H1 (cell line): ENCODE measurements at regions not wholly inside any gene's neighbourhood (a gene's known extent, or its start where the extent isn't known, plus 50 kb on each side); places are given as distances from the start of the nearest gene placed in this dataset.

Source experiments
- BRCA1 ChIP-seq: IDR thresholded peaks from 2 replicates; pipeline ENCODE4 v1.6.1; 2012; ENCODE audit warnings: low read depth, low read length, improper control_type of control experiment
- CBX5 ChIP-seq: fragments of 300-800, 300-1000 bp; sonication (generic); IDR thresholded peaks from 2 replicates; pipeline ENCODE4 v1.7.1; 2016; ENCODE audit warnings: antibody characterized with exemption, low read length, low read depth
- CREB1 ChIP-seq: IDR thresholded peaks from 2 replicates; pipeline ENCODE4 v1.6.1; 2012; ENCODE audit warnings: inconsistent platforms
- EGR1 ChIP-seq: IDR thresholded peaks from 2 replicates; pipeline ENCODE4 v1.6.1; 2011; ENCODE audit warnings: low read depth, low read length, borderline replicate concordance
- GTF2F1 ChIP-seq: IDR thresholded peaks from 2 replicates; pipeline ENCODE4 v1.6.1; 2012; ENCODE audit warnings: low read depth, low read length, improper control_type of control experiment, borderline replicate concordance
- KDM5A ChIP-seq: fragments of 200-600 bp; IDR thresholded peaks from 2 replicates; pipeline ENCODE4 v1.7.1; 2012; ENCODE audit warnings: mild to moderate bottlenecking, low read length, inconsistent platforms, mixed read lengths
- MAFK ChIP-seq: IDR thresholded peaks from 2 replicates; pipeline ENCODE4 v1.6.1; 2012; ENCODE audit warnings: low read depth, mild to moderate bottlenecking, improper control_type of control experiment, low read length
- RBBP5 ChIP-seq: IDR thresholded peaks from 2 replicates; pipeline ENCODE4 v1.7.1; 2012; ENCODE audit warnings: low read depth, mild to moderate bottlenecking, inconsistent platforms, low read length, moderate library complexity, borderline replicate concordance
- TAF7 ChIP-seq: optimal IDR thresholded peaks from 2 replicates; pipeline ENCODE3; 2011; ENCODE audit warnings: low read depth, mild to moderate bottlenecking, inconsistent platforms, low read length, moderate library complexity, borderline replicate concordance
- TF ChIP-seq, protein P1 (sequence below): fragments of 300-600 bp; sonication (generic); IDR thresholded peaks from 2 replicates; pipeline ENCODE4 v1.7.1; 2012; ENCODE audit warnings: low read length, moderate library complexity, mild to moderate bottlenecking, inconsistent platforms; ENCODE audit not compliant: insufficient replicate concordance
- TF ChIP-seq, protein P2 (sequence below): IDR thresholded peaks from 2 replicates; pipeline ENCODE4 v1.6.1; 2012; ENCODE audit warnings: inconsistent platforms

DNA sequence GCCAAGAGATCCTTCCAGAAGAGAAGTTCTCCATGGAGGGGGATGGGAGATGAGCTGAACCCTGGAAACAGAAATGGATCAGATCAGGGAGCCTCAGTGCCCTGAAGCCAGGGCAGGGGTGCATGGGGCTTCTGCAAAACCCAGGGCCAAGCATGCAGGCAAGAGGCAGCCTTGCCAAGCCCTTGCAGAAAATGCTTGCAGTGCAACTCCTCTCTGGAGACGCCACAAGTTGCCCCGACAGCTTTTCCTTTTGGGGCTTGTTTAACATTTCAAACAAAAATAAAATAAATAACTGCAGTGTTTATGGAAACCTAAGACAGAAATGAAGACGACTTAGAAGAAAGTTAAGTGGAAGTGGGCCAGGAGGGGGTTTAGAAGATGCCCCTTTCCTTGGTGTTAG is 177.5 kb upstream of the TNP1 start (continued):
- TF ChIP-seq, protein P1, sequence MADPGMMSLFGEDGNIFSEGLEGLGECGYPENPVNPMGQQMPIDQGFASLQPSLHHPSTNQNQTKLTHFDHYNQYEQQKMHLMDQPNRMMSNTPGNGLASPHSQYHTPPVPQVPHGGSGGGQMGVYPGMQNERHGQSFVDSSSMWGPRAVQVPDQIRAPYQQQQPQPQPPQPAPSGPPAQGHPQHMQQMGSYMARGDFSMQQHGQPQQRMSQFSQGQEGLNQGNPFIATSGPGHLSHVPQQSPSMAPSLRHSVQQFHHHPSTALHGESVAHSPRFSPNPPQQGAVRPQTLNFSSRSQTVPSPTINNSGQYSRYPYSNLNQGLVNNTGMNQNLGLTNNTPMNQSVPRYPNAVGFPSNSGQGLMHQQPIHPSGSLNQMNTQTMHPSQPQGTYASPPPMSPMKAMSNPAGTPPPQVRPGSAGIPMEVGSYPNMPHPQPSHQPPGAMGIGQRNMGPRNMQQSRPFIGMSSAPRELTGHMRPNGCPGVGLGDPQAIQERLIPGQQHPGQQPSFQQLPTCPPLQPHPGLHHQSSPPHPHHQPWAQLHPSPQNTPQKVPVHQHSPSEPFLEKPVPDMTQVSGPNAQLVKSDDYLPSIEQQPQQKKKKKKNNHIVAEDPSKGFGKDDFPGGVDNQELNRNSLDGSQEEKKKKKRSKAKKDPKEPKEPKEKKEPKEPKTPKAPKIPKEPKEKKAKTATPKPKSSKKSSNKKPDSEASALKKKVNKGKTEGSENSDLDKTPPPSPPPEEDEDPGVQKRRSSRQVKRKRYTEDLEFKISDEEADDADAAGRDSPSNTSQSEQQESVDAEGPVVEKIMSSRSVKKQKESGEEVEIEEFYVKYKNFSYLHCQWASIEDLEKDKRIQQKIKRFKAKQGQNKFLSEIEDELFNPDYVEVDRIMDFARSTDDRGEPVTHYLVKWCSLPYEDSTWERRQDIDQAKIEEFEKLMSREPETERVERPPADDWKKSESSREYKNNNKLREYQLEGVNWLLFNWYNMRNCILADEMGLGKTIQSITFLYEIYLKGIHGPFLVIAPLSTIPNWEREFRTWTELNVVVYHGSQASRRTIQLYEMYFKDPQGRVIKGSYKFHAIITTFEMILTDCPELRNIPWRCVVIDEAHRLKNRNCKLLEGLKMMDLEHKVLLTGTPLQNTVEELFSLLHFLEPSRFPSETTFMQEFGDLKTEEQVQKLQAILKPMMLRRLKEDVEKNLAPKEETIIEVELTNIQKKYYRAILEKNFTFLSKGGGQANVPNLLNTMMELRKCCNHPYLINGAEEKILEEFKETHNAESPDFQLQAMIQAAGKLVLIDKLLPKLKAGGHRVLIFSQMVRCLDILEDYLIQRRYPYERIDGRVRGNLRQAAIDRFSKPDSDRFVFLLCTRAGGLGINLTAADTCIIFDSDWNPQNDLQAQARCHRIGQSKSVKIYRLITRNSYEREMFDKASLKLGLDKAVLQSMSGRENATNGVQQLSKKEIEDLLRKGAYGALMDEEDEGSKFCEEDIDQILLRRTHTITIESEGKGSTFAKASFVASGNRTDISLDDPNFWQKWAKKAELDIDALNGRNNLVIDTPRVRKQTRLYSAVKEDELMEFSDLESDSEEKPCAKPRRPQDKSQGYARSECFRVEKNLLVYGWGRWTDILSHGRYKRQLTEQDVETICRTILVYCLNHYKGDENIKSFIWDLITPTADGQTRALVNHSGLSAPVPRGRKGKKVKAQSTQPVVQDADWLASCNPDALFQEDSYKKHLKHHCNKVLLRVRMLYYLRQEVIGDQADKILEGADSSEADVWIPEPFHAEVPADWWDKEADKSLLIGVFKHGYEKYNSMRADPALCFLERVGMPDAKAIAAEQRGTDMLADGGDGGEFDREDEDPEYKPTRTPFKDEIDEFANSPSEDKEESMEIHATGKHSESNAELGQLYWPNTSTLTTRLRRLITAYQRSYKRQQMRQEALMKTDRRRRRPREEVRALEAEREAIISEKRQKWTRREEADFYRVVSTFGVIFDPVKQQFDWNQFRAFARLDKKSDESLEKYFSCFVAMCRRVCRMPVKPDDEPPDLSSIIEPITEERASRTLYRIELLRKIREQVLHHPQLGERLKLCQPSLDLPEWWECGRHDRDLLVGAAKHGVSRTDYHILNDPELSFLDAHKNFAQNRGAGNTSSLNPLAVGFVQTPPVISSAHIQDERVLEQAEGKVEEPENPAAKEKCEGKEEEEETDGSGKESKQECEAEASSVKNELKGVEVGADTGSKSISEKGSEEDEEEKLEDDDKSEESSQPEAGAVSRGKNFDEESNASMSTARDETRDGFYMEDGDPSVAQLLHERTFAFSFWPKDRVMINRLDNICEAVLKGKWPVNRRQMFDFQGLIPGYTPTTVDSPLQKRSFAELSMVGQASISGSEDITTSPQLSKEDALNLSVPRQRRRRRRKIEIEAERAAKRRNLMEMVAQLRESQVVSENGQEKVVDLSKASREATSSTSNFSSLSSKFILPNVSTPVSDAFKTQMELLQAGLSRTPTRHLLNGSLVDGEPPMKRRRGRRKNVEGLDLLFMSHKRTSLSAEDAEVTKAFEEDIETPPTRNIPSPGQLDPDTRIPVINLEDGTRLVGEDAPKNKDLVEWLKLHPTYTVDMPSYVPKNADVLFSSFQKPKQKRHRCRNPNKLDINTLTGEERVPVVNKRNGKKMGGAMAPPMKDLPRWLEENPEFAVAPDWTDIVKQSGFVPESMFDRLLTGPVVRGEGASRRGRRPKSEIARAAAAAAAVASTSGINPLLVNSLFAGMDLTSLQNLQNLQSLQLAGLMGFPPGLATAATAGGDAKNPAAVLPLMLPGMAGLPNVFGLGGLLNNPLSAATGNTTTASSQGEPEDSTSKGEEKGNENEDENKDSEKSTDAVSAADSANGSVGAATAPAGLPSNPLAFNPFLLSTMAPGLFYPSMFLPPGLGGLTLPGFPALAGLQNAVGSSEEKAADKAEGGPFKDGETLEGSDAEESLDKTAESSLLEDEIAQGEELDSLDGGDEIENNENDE = no peak
- no peak for TF ChIP-seq CREB1
- TF ChIP-seq CBX5 = no peak
- TF ChIP-seq, protein P2, sequence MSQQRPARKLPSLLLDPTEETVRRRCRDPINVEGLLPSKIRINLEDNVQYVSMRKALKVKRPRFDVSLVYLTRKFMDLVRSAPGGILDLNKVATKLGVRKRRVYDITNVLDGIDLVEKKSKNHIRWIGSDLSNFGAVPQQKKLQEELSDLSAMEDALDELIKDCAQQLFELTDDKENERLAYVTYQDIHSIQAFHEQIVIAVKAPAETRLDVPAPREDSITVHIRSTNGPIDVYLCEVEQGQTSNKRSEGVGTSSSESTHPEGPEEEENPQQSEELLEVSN = no peak
- TF ChIP-seq RBBP5 = no peak
- TF ChIP-seq GTF2F1 = no peak
- no peak for TF ChIP-seq KDM5A
- no peak for TF ChIP-seq MAFK
- TF ChIP-seq EGR1 = no peak
- no peak for TF ChIP-seq BRCA1
- no peak for TF ChIP-seq TAF7
